ENCODE measurements at regions not wholly inside any gene's neighbourhood (a gene's known extent, or its start where the extent isn't known, plus 50 kb on each side); places are given as distances from the start of the nearest gene placed in this dataset.

DNA sequence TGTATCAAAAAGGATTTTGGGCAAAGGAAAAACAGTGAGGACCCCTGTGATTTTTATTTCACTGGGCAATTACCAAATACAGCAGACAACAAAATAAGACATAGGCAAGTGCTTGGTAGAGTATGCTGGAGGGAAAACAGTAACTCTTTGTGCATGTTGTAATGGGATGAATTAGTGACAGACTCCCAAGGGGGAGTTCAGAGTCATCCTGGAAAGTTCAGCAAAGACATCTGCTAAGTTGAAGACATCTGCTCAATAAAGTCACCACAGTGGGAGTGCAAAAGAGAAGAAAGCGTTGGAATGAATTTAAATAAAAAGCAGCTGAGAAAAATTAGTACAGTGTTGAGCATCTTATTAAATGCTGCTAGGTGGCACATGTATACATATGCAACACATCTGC lies 378.8 kb upstream of the ISX start:
- no peaks in the 10 kb centered on the region for H3K9me3 ChIP-seq
- no peak for DNase-seq
- no peaks in the 10 kb centered on the region for H3K36me3 ChIP-seq
- TF ChIP-seq, protein P1, sequence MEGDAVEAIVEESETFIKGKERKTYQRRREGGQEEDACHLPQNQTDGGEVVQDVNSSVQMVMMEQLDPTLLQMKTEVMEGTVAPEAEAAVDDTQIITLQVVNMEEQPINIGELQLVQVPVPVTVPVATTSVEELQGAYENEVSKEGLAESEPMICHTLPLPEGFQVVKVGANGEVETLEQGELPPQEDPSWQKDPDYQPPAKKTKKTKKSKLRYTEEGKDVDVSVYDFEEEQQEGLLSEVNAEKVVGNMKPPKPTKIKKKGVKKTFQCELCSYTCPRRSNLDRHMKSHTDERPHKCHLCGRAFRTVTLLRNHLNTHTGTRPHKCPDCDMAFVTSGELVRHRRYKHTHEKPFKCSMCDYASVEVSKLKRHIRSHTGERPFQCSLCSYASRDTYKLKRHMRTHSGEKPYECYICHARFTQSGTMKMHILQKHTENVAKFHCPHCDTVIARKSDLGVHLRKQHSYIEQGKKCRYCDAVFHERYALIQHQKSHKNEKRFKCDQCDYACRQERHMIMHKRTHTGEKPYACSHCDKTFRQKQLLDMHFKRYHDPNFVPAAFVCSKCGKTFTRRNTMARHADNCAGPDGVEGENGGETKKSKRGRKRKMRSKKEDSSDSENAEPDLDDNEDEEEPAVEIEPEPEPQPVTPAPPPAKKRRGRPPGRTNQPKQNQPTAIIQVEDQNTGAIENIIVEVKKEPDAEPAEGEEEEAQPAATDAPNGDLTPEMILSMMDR (IDR thresholded peaks at IDR 0.05): no peak
- H3K4me1 ChIP-seq: no peaks in the 10 kb centered on the region
- no peak overlapping the region for H3K27ac ChIP-seq
- no peak overlapping the region for H3K4me3 ChIP-seq
- H3K27me3 ChIP-seq: no peaks in the 10 kb centered on the region
- intact Hi-C loops (cut with DNase I; ENCODE audit: low total_unique reads): no loop called here

DNA sequence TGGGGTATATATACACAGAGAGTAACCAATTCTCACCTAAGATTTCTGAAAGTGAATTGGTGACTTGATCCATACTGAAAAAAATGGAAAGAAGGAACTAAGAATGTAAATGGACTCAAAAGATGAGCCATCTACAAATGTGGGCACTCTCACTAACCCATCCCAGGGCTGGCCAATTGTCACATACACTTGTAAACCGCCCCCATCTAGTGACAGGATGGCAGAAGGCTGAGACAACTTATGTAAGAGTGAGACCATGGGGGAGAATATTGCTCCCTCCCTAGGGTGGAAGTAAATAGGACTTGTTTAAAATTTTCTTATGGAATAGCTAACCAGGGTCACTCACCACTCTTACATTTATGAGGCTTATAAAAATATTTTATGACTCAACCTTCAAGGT lies 377.1 kb upstream of the ISX start:
- DNase-seq: no peak
- intact Hi-C loops (cut with DNase I; ENCODE audit: low total_unique reads): no loop called here
- H3K36me3 ChIP-seq: no peaks in the 10 kb centered on the region
- TF ChIP-seq, protein P1 (IDR thresholded peaks at IDR 0.05): no peak
- no peaks in the 10 kb centered on the region for H3K27me3 ChIP-seq
- no peak overlapping the region for H3K4me3 ChIP-seq
- no peaks in the 10 kb centered on the region for H3K9me3 ChIP-seq
- no peak overlapping the region for H3K27ac ChIP-seq
- no peaks in the 10 kb centered on the region for H3K4me1 ChIP-seq

DNA sequence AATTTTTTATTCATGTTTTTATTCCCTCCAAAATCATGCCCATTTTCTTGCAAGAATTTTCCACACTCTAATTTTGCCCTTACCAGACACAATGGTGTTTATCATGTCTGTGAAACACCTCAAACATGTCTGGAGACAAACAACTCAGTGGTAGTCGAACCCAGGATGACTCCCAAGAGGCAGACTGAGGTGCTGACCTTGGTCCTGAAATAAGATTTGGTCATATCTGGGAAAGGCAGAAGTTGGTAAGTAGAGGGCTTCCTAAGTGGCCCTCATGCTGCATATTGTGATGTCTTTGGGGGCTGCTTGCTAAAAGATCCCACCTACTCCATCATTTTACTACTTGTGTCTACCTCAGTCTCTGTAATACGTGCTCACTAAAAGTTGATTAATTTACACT lies 369.4 kb upstream of the ISX start:
- intact Hi-C loops (cut with DNase I; ENCODE audit: low total_unique reads): no loop called here
- TF ChIP-seq, protein P1 (IDR thresholded peaks at IDR 0.05): no peak
- Histone ChIP-seq H3K36me3 (no peaks in the 10 kb centered on the region), H3K27me3 (peaks cover 0 to 9% of the 10 kb centered on the region in 2 donors), H3K4me1 (no peaks in the 10 kb centered on the region), H3K27ac (no peak overlapping the region), H3K4me3 (no peak overlapping the region), H3K9me3 (no peaks in the 10 kb centered on the region)
- no peak for DNase-seq

GRCh38 chr22:34702279-34702678 lies 363.7 kb upstream of the ISX start:
- intact Hi-C loops (cut with DNase I; ENCODE audit: low total_unique reads): no loop called here

DNA sequence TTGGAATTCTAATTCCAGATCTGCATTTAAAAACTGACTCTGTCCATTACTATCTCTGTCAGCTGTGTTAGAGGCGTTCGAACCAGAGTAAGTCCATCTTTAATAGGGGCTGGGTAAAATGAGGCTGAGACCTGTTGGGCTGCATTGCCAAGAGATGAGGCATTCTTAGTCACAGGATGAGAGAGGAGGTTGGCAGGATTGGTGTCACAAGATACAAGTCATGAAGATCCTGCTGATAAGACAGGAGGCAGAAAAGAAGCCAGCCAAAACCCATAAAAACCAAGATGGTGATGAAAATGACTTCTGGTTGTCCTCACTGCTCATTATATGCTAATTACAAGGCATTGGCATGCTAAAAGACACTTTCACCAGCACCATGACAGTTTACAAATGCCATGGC lies 356.3 kb upstream of the ISX start:
- H3K4me3 ChIP-seq: no peak overlapping the region
- no peaks in the 10 kb centered on the region for H3K27me3 ChIP-seq
- no peaks in the 10 kb centered on the region for H3K9me3 ChIP-seq
- no peak overlapping the region for H3K27ac ChIP-seq
- no peaks in the 10 kb centered on the region for H3K4me1 ChIP-seq
- TF ChIP-seq, protein P1 (IDR thresholded peaks at IDR 0.05): no peak
- no peak for DNase-seq
- no peaks in the 10 kb centered on the region for H3K36me3 ChIP-seq
- intact Hi-C loops (cut with DNase I; ENCODE audit: low total_unique reads): no loop called here

More at GRCh38 chr22:34702279-34702678, 363.7 kb upstream of the ISX start:
- Histone ChIP-seq H3K9me3 (no peaks in the 10 kb centered on the region), H3K36me3 (no peaks in the 10 kb centered on the region), H3K4me3 (no peak overlapping the region), H3K4me1 (no peaks in the 10 kb centered on the region), H3K27me3 (peaks cover 0 to 9% of the 10 kb centered on the region in 2 donors), H3K27ac (no peak overlapping the region)
- DNase-seq: no peak
- TF ChIP-seq, protein P1 (IDR thresholded peaks at IDR 0.05): no peak

- peaks cover 0 to 17% (median 5%) of the 10 kb centered on the region in 3 donors for H3K9me3 ChIP-seq
- no peaks in the 10 kb centered on the region for H3K4me1 ChIP-seq
- no peak for DNase-seq
- H3K36me3 ChIP-seq: no peaks in the 10 kb centered on the region
- TF ChIP-seq, protein P1 (IDR thresholded peaks at IDR 0.05): no peak
- no peak overlapping the region for H3K27ac ChIP-seq
- H3K27me3 ChIP-seq: no peaks in the 10 kb centered on the region
- intact Hi-C loops (cut with DNase I; ENCODE audit: low total_unique reads): no loop called here
- no peak overlapping the region for H3K4me3 ChIP-seq
These were observed 343.1 kb upstream of the ISX start for GRCh38 chr22:34722901-34723300.

Measured in tibial artery (tissue), 4 donors.